Stimulated activated CD8-positive, alpha-beta memory T cell treated with anti-CD3 and anti-CD28 coated beads, Interleukin-4, amount 100 ng/mL, for 24 hours (primary cell): ENCODE measurements at regions not wholly inside any gene's neighbourhood (a gene's known extent, or its start where the extent isn't known, plus 50 kb on each side); places are given as distances from the start of the nearest gene placed in this dataset.
A peak's percentile ranks its signal among the peaks of the same experiment; 100 is the strongest.

Source experiments
- DNase-seq: peaks from one replicate; pipeline ENCODE4 v3.0.0-alpha.2; 2020; ENCODE audit warnings: low read depth

GRCh38 chr18:78855188-78855587 lies 124.4 kb upstream of the SALL3 start:
- no peak for DNase-seq

- DNase-seq: no peak
Observed at GRCh38 chr18:78856569-78857313, 122.9 kb upstream of the SALL3 start.

GRCh38 chr18:78857314-78858150 lies 122.1 kb upstream of the SALL3 start:
- no peak for DNase-seq

GRCh38 chr18:78859686-78860085 lies 119.9 kb upstream of the SALL3 start:
- DNase-seq: no peak

- no peak for DNase-seq
Observed at GRCh38 chr18:78860117-78860516, 119.5 kb upstream of the SALL3 start.

GRCh38 chr18:78861116-78861515 lies 118.5 kb upstream of the SALL3 start:
- no peak for DNase-seq

- no peak for DNase-seq
Observed at GRCh38 chr18:78861706-78862105, 117.9 kb upstream of the SALL3 start.

- no peak for DNase-seq
Observed at GRCh38 chr18:78862395-78862794, 117.2 kb upstream of the SALL3 start.

GRCh38 chr18:78865056-78865598 lies 114.5 kb upstream of the SALL3 start:
- DNase-seq: no peak

- no peak for DNase-seq
Observed at GRCh38 chr18:78865771-78866310, 113.8 kb upstream of the SALL3 start.

- no peak for DNase-seq
Observed at GRCh38 chr18:78867131-78867530, 112.5 kb upstream of the SALL3 start.

- no peak for DNase-seq
Observed at GRCh38 chr18:78868330-78869316, 111.0 kb upstream of the SALL3 start.

- no peak for DNase-seq
Observed at GRCh38 chr18:78871618-78872017, 108.0 kb upstream of the SALL3 start.

- no peak for DNase-seq
Observed at GRCh38 chr18:78873926-78874500, 105.6 kb upstream of the SALL3 start.

GRCh38 chr18:78875016-78875777 lies 104.4 kb upstream of the SALL3 start:
- DNase-seq: peak; percentile 7

GRCh38 chr18:78875778-78876650 lies 103.6 kb upstream of the SALL3 start:
- DNase-seq: no peak

GRCh38 chr18:78876868-78877267 lies 102.8 kb upstream of the SALL3 start:
- no peak for DNase-seq

- no peak for DNase-seq
Observed at GRCh38 chr18:78878335-78878734, 101.3 kb upstream of the SALL3 start.
